SK-N-MC (cell line): ENCODE measurements at regions not wholly inside any gene's neighbourhood (a gene's known extent, or its start where the extent isn't known, plus 50 kb on each side); places are given as distances from the start of the nearest gene placed in this dataset.

Experiments
- EZH2 ChIP-seq: fragments of 200-600 bp; sonication (generic); IDR thresholded peaks from one replicate; pipeline ENCODE4 v1.6.1; 2017; ENCODE audit warnings: antibody characterized with exemption
- FOXP2 ChIP-seq: optimal IDR thresholded peaks from 2 replicates; pipeline ENCODE3; 2011; ENCODE audit warnings: mild to moderate bottlenecking, moderate library complexity; ENCODE audit not compliant: insufficient read depth; ENCODE audit errors: extremely low read length, control extremely low read depth

GRCh38 chr13:53494406-53494805 lies 465.8 kb downstream of the OLFM4 start:
- no peak for TF ChIP-seq FOXP2
- no peak for TF ChIP-seq EZH2
